A673 (cell line): ENCODE measurements at regions not wholly inside any gene's neighbourhood (a gene's known extent, or its start where the extent isn't known, plus 50 kb on each side); places are given as distances from the start of the nearest gene placed in this dataset.

Experiments used
- BruUV-seq: library from RNA; stranded (reverse); fragments of 400-500 nt; replicated peaks from 2 replicates; lab custom pipeline; 2021; lab: Mats Ljungman, UMichigan
- CTCF ChIA-PET: fragments of 300-600 bp; sonication (Branson Sonifier 250); formaldehyde crosslinking; loops from one replicate; lab custom pipeline; 2022; ENCODE audit warnings: antibody characterized with exemption; lab: Charles Lee
- POLR2A ChIA-PET: fragments of 300-600 bp; sonication (Branson Sonifier 250); formaldehyde crosslinking; loops from one replicate; lab custom pipeline; 2022; ENCODE audit warnings: antibody characterized with exemption; ENCODE audit not compliant: low non-redundant PET; lab: Charles Lee
- DNase-seq: peaks from one replicate; pipeline ENCODE4 v3.0.0-alpha.2; 2015; ENCODE audit warnings: low spot score
- H3K27ac ChIP-seq: fragments of 200-600 bp; sonication (generic); 2 replicates; pipeline ENCODE4 v1.5.1; 2016; ENCODE audit warnings: mixed run types, low read depth, mild to moderate bottlenecking, mixed read lengths, antibody characterized with exemption, low read length; ENCODE audit not compliant: poor library complexity, severe bottlenecking
- H3K27me3 ChIP-seq: fragments of 200-600 bp; sonication (generic); replicated peaks from 2 replicates; pipeline ENCODE4 v1.6.1; 2017; ENCODE audit warnings: mixed run types, low read depth, mild to moderate bottlenecking, mixed read lengths, antibody characterized with exemption, low read length; ENCODE audit not compliant: insufficient read depth, poor library complexity
- H3K36me3 ChIP-seq: fragments of 200-600 bp; sonication (generic); 2 replicates; pipeline ENCODE4 v1.6.1; 2016; ENCODE audit warnings: mixed run types, mild to moderate bottlenecking, mixed read lengths, antibody characterized with exemption, low read length; ENCODE audit not compliant: insufficient read depth, poor library complexity, severe bottlenecking
- H3K4me1 ChIP-seq: fragments of 200-600 bp; sonication (generic); 2 replicates; pipeline ENCODE4 v1.6.1; 2017; ENCODE audit warnings: mixed run types, mild to moderate bottlenecking, mixed read lengths, antibody characterized with exemption, low read length; ENCODE audit not compliant: insufficient read depth, poor library complexity, severe bottlenecking
- H3K4me3 ChIP-seq: fragments of 200-600 bp; sonication (generic); 2 replicates; pipeline ENCODE4 v1.5.1; 2016; ENCODE audit warnings: low read depth, mixed run types, mild to moderate bottlenecking, mixed read lengths, low read length; ENCODE audit not compliant: poor library complexity, severe bottlenecking
- H3K9me3 ChIP-seq: fragments of 200-600 bp; sonication (generic); 2 replicates; pipeline ENCODE4 v1.6.1; 2016; ENCODE audit warnings: mixed run types, low read depth, mild to moderate bottlenecking, mixed read lengths, antibody characterized with exemption, low read length; ENCODE audit not compliant: poor library complexity, severe bottlenecking
- CTCF ChIP-seq: fragments of 300-800, 200-600 bp; sonication (generic); conservative IDR thresholded peaks from 2 replicates; pipeline ENCODE4 v1.5.1; 2017; ENCODE audit warnings: low read depth, mild to moderate bottlenecking, antibody characterized with exemption, low read length, moderate library complexity, mixed read lengths
- EZH2 ChIP-seq: fragments of 200-600 bp; sonication (generic); IDR thresholded peaks from 2 replicates; pipeline ENCODE4 v1.6.1; 2017; ENCODE audit warnings: borderline replicate concordance, low read depth, mild to moderate bottlenecking, mixed read lengths, antibody characterized with exemption, low read length; ENCODE audit not compliant: poor library complexity, severe bottlenecking
- intact Hi-C: fragments of 100-400 bp; cut with micrococcal nuclease; formaldehyde crosslinking; loops from one replicate; pipeline ENCODE4 v1.10.0; 2022; ENCODE audit not compliant: unreplicated experiment

GRCh38 chr14:53549956-53550355 is 396.8 kb upstream of the DDHD1 start:
- BruUV-seq = no TSS peak
- ChIA-PET CTCF (no interaction called here), POLR2A (no interaction called here)

GRCh38 chr14:53547593-53547992 is 394.5 kb upstream of the DDHD1 start:
- no peak for DNase-seq
- Histone ChIP-seq H3K4me1 (peaks cover 6% of the 10 kb centered on the region), H3K27me3 (peaks cover 3% of the 10 kb centered on the region), H3K9me3 (no peaks in the 10 kb centered on the region), H3K36me3 (no peaks in the 10 kb centered on the region), H3K4me3 (no peak overlapping the region), H3K27ac (no peak overlapping the region)
- no TSS peak for BruUV-seq
- ChIA-PET POLR2A (no interaction called here), CTCF (no interaction called here)
- TF ChIP-seq CTCF (no peak), EZH2 (no peak)
- intact Hi-C loops = no loop called here

More at GRCh38 chr14:53549956-53550355, 396.8 kb upstream of the DDHD1 start:
- Histone ChIP-seq H3K27ac (no peak overlapping the region), H3K4me1 (no peaks in the 10 kb centered on the region), H3K9me3 (no peaks in the 10 kb centered on the region), H3K27me3 (peaks cover 3% of the 10 kb centered on the region), H3K36me3 (no peaks in the 10 kb centered on the region), H3K4me3 (no peak overlapping the region)
- DNase-seq = no peak
- intact Hi-C loops = no loop called here
- TF ChIP-seq CTCF = no peak

GRCh38 chr14:53545217-53545616 is 392.1 kb upstream of the DDHD1 start:
- POLR2A ChIA-PET = no interaction called here
- DNase-seq = no peak
- Histone ChIP-seq H3K4me3 (no peak overlapping the region), H3K36me3 (no peaks in the 10 kb centered on the region), H3K27me3 (no peaks in the 10 kb centered on the region), H3K4me1 (peaks cover 8% of the 10 kb centered on the region), H3K9me3 (no peaks in the 10 kb centered on the region), H3K27ac (no peak overlapping the region)
- TF ChIP-seq CTCF (no peak), EZH2 (no peak)
- no TSS peak for BruUV-seq
- intact Hi-C loops = no loop called here
- CTCF ChIA-PET = no interaction called here
